ENCODE measurements at regions not wholly inside any gene's neighbourhood (a gene's known extent, or its start where the extent isn't known, plus 50 kb on each side); places are given as distances from the start of the nearest gene placed in this dataset.
"Not testable (repeated sequence)": the region's sequence is repeated elsewhere in the genome, so short reads cannot be mapped to it uniquely, and the experiment has no call there.

- ATAC-seq: no peak
Measured at GRCh38 chr4:130023088-130023487, 927.1 kb downstream of the C4orf33 start.

GRCh38 chr4:130025701-130026100, 929.7 kb downstream of the C4orf33 start:
- no peak for ATAC-seq

- ATAC-seq: no peak
Measured at GRCh38 chr4:130026185-130026584, 930.2 kb downstream of the C4orf33 start.

GRCh38 chr4:130027973-130028372, 932.0 kb downstream of the C4orf33 start:
- ATAC-seq: no peak

GRCh38 chr4:130028552-130028951, 932.6 kb downstream of the C4orf33 start:
- no peak for ATAC-seq

GRCh38 chr4:130029442-130029841, 933.5 kb downstream of the C4orf33 start:
- ATAC-seq: no peak

- ATAC-seq: no peak
Measured at GRCh38 chr4:130031858-130032257, 935.9 kb downstream of the C4orf33 start.

- ATAC-seq: not testable (repeated sequence)
Measured at GRCh38 chr4:130033657-130034056, 937.7 kb downstream of the C4orf33 start.

- ATAC-seq: no peak
Measured at GRCh38 chr4:130034876-130035275, 938.9 kb downstream of the C4orf33 start.

- no peak for ATAC-seq
Measured at GRCh38 chr4:130035391-130035790, 939.4 kb downstream of the C4orf33 start.

GRCh38 chr4:130037866-130038265, 941.9 kb downstream of the C4orf33 start:
- not testable (repeated sequence) for ATAC-seq

GRCh38 chr4:130038540-130038939, 942.6 kb downstream of the C4orf33 start:
- ATAC-seq: not testable (repeated sequence)

GRCh38 chr4:130043732-130044160, 947.8 kb downstream of the C4orf33 start:
- ATAC-seq: no peak

GRCh38 chr4:130044788-130045531, 949.0 kb downstream of the C4orf33 start:
- no peak for ATAC-seq

- ATAC-seq: no peak
Measured at GRCh38 chr4:130053723-130054122, 957.8 kb downstream of the C4orf33 start.

- ATAC-seq: no peak
Measured at GRCh38 chr4:130054908-130055307, 959.0 kb downstream of the C4orf33 start.

GRCh38 chr4:130056286-130056685, 960.3 kb downstream of the C4orf33 start:
- ATAC-seq: no peak

GRCh38 chr4:130064471-130064870, 968.5 kb downstream of the C4orf33 start:
- ATAC-seq: no peak

GRCh38 chr4:130067419-130067818, 971.5 kb downstream of the C4orf33 start:
- ATAC-seq: no peak

GRCh38 chr4:130068072-130068471, 972.1 kb downstream of the C4orf33 start:
- ATAC-seq: no peak

GRCh38 chr4:130071746-130072145, 975.8 kb downstream of the C4orf33 start:
- ATAC-seq: no peak

- ATAC-seq: no peak
Measured at GRCh38 chr4:130073145-130073790, 977.3 kb downstream of the C4orf33 start.

- no peak for ATAC-seq
Measured at GRCh38 chr4:130074096-130074495, 978.1 kb downstream of the C4orf33 start.

GRCh38 chr4:130077275-130077674, 981.3 kb downstream of the C4orf33 start:
- no peak for ATAC-seq
